ENCODE measurements at regions not wholly inside any gene's neighbourhood (a gene's known extent, or its start where the extent isn't known, plus 50 kb on each side); places are given as distances from the start of the nearest gene placed in this dataset.

DNA sequence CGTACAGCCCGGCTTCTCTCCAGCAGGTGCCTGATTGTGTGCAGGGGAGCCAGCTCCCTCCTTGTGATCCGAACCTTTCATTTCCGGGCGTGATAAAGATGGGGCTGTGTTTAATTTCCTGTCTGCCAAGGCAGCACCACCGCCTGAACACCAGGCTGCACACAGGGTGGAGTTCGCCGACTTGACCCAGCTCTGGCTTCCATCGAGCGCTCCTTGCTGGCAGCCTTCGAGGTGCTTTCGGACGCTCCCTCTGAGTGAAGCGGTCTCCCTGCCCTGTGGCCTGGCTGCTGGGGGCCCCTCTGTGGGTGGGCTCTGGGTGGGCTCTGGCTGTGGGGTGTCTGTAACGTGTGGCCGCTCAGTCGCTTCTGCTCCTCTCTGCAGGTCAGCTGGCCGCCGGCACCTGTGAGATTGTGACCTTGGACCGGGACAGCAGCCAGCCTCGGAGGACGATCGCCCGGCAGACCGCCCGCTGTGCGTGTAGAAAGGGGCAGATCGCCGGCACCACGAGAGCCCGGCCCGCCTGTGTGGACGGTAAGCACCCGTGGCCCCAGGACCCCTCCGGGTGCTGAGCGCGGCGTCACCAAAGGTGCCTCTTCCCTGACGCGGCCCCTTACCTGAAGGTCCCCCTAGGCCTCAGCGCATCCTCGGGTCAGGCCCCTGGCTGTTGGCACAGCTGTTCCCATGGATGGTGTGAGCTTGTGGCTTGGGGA, 1181.3 kb downstream of the BRD1 start:
- no peak for DNase-seq

DNA sequence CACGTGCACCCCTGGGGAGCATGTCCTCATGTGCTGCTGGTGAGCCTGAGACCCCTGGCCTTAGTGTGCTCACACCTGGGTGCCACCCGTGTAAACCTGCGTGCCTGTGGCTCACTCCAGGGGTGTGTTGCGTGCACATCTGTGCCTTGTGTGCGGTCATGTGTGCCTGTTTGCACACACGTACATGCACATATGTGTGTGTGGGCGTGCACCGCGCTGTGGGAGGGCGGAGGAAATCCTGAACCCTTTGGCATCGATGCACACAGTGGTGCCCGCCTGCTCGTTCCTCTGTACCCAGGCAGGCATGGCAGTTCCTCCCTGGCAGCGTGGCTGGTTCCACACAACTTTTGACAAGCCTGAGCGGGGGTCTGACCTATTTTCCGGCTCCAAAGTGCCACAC, 1181.9 kb downstream of the BRD1 start:
- no peak for DNase-seq

DNA sequence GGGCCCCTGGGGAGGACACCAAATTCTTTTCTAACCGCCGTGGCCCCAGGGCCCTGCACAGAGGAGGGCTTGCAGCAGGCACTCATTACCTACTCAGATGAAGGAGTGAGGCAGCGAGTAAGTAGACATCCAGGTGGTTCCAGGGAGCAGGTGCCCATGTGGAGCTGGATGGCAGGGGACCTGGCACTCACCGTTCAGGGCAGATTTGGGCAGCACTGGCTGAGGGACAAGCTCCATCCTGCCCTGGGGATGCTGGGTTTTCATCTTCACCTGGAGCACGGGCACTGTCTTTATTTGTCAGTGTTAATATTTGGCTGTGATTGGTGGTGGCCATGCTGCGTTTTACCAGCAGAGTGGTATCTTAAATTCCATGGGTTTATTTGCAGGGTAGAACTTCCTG, 1182.7 kb downstream of the BRD1 start:
- no peak for DNase-seq

DNA sequence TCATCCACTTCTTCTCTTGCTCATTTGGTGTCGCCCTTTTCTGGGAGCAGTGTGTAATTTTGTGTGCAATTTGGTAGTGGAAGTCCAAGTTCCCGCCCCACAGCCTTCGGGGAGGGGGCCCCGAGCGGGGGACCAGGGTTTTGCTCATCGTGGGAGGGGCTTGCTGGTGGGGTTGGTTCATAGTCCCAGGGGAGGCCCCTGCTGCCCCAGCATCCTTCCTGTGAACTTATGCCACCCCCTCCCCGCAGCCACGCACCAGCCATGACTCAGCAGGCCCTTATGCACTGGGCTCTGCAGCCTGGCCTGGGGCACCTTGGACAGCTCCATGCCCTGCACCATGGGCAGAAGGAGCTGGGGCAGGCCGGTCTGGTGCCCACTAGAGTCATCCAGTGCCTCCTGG, 1183.6 kb downstream of the BRD1 start:
- DNase-seq = no peak

DNA sequence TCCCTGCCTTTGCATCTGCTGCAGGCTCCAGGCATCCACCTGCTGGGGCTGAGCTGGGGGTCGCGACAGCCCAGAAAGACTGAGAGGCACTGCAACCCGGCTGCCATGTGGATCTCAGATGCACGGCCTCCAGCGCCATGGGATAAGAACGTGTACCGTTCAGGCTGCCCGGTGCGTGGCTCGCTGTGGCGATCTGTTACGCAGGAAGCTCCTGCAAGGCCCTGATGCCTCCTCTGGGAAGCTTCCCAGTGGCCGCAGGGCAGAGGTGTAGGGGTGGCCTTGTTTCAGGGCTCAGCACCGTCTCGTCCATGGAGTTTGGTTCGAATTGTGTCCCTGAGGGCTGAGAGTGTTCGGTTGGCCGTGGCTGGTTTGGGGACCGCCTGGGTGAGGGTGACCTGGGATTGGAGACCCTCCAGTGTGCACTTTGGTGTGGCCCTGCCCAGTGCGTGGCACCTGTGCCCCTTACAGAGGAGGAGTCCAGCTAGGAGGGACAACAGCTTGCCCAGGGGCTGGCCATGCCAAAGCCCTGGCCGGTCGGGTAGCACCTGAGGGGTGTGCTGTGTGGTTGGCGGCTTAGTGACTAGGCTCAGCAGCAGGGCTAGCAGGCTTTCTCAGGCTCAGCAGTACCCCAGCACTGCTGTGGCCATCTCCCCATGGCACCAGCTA, 1184.5 kb downstream of the BRD1 start:
- DNase-seq = no peak

DNA sequence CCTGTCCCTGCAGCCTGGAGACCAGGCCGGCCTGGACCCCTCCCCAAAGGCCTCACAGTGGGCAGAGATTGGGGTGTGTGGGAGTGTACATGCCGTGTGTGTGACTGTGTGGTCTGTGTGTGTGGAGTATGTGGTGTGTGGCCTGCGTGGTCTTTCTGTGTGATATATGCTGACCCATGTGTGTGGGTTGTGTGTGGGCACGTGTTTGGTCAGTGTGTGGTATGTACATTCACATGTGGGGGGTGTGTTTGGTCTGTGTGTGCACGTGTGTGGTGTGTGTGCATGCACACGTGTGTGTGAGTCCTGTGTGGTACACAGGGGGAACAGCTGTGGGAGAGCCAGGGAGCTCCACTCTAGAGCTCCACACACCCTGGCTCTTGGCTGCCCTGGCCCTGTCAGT, 1185.1 kb downstream of the BRD1 start:
- DNase-seq = no peak

DNA sequence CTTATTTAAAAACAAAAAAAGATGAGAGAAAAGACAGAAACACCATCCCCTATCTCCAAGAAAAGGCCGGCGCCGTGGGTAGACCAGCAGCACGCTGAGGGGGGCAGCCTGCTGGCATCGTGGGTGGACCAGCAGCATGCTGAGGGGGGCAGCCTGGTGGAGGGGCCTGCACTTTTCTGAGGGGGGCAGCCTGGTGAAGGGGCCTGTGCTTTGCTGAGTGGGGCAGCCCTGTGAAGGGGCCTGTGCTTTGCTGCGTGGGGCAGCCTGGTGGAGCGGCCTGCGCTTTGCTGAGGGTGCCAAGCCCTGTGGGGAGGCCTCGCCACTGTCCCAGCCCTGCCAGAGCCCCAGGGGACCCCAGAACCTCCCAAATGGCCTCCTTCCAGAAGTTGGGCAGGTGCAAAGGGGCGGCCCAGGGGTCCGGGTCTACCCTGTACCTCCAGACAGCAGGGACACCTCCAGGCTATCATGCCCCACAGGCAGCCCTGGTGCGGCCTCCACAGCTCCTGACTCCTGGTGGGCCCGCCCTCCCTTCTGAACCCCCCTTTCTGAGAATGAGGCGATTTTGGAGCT, 1185.7 kb downstream of the BRD1 start:
- DNase-seq = no peak

DNA sequence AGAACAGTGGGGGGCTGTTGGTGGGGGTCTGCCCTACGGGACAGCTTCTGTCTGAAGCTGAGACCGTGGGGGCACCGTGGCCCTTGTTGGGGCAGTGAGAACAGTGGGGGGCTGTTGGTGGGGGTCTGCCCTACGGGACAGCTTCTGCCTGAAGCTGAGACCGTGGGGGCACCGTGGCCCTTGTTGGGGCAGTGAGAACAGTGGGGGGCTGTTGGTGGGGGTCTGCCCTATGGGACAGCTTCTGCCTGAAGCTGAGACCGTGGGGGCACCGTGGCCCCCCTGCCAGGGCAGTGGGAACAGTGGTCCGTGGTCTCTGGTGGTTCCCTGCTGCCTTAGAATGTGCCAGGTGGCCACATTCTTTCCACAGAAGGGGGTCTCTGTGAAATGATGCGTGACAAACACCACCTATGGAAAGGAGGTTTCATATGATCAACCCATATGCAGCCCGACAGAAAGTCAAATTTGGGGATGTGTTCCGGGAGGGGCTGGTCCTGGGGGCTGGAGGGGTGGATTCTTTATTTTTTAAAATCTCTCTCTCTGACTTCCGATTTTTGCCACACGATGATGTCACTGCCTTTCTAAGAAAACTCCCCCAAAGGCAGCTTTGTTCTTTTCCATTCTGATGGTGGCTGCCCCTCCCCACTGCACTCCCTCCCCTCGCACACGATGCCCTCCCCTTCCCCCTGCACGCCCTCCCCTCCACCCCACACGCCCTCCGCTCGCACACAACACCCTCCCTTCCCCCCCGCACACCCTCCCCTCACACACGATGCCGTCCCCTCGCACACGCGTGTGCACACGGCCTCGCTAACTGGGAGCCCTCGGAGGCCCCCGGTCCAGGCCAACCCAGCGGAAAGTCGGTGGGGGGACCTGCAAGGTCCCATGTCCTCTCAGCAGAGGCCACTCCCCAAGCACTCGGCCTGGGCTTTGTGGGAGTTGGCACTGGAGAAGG, 1186.5 kb downstream of the BRD1 start:
- DNase-seq = peak; percentile 46

DNA sequence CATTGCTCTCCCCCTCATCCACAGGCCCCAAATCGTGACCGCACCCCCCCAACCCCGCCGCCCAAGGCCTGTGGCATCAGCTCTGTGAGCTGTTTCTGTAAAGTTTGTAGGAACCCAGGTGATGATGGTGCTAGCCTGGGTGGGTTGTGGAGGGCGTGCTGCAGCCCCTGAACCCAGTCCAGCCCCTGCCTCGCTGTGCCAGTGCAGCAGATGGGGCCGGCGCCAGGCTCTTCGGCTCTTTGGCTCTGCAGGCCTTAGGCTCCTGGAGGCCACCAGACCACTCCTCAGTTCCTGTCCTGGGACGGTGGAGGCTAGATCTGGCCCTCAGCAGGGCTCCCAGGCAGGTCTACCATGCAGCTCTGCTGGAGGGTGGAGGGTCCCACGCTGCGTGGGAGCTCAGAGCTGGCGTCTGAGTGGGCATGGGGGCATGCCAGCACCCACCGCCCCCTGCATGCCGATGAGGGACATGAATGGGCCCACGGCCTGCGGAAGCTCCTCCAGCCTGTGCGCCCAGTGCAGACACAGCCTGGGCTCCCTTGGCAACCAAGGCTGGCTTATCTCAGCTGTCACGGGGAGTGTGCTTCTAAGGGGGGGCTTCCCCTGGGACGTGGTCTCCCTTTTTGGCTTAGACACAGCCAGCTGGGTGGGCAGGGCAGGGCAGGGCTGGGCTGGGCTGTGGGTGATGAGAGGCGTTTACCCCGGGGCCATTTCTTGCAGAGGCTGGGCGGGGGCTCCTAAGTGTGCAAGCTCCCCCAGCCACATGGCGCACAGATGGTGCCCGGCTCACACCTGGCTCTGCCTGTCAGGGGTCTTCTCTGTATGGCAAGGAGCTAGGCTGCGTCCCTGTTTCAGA, 1187.6 kb downstream of the BRD1 start:
- DNase-seq = no peak

DNA sequence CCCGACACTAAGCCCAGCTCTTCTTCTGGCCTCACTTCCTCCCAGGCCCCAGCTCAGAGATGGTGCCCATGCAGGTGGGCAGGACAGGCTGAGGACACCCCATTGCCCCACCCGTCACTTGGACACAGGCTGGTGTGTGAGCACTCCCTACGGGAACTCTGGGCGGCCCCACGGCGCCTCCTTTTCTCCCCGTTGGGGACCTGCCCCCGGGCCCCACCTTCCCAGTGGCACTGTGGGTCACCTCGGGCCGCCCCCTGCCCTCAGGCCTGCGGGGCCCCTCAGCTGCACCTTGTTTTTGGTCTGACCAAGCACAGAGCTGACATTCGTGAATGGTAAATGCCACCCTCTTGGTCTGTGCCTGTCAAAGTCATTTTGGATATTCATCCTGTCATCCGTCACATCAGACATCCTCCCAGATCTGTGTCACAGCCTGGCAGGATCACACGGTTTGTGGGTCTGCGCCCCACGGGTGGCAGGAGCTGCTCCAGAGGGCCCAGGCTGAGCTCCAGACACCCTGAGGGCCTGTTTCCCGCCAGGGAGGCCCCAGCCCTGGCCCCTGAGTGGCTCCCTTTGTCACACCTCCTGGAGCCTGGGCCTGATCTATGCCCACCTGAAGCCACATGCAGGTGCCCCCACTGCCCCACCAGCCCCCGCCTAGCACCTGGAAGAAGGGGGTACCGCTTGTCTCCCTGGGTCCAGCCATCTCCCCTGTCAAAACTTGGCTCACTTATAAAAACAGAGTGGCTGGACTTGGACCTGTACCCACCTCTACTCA, 1188.5 kb downstream of the BRD1 start:
- no peak for DNase-seq

DNA sequence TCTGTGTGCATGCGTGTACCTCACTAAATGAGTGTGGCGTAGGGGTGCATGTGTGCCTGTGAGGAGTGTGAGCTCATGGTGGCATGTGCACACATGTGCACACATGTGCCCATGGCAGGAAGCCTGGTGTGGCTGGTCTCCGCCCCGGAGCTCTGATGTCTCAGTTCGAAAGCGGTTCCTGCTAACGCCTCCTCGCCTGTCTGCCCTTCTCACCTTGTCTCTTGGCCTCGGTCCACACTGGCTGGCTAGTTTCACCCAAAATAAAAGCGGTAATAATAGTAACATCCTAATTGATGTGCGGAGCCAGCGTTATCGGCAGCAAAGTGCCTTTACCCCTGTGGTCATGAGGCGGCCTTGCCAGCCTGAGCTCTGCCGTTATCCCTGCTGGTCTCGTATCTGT, 1190.4 kb downstream of the BRD1 start:
- DNase-seq = no peak

DNA sequence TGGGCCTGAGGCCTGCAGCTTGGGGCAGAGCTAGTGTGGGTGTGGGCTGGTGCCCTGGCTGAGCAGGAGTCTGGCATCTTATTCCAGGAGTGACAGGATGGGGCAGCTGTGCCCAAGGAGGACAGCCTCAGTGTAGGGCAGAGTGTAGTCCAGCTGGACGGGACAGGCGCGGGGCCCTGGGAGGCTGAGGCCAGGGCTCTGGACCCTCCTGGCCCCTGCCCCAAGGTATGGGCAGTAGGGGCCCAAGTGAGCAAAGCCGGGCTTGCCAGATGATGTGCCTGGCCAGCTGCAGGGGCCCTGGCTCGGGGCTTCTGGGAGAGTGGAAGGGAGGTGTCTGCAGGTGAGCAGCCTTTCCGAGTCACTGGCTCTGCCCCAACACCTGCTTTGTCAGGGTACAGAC, 1190.9 kb downstream of the BRD1 start:
- DNase-seq = no peak

DNA sequence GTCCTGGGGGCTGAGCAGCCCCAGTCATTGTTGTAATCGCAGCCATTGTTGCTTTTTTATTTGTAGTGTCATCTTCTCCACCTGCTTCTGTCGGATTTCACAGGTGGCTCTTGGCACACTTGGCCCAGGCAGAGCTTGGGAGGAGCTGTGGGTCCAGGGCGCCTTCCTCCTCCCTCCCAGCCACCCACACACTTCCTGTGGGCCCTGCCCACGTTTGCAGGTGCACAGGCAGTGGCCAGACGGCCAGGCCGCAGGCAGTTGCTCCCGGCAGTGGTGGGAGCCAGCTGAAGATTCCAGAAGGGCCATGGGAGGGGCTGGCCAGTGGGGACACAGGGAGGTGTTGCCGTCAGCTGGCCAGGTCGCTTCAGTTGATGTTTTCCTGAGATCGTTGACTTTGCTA, 1191.9 kb downstream of the BRD1 start:
- DNase-seq = no peak

DNA sequence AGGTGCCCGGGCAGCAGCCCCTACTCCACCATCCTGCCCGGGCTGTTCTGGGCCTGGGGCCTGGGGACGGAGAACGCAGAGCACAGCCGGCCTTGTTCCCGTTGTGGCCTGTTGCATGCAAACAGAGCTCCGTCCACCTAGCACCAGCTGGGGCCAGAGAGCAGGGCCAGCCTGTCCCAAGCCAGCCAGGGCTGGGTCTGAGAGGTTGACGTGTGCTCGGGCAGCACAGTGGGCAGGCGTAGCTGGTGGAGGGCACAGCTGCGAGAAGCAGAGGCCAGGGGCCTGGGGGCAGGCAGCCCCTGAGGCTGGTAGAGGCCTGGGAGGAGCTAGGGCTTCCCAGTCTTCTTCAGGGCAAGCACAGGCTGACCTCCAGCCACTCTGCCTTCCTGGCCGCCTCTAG, 1192.6 kb downstream of the BRD1 start:
- no peak for DNase-seq

DNA sequence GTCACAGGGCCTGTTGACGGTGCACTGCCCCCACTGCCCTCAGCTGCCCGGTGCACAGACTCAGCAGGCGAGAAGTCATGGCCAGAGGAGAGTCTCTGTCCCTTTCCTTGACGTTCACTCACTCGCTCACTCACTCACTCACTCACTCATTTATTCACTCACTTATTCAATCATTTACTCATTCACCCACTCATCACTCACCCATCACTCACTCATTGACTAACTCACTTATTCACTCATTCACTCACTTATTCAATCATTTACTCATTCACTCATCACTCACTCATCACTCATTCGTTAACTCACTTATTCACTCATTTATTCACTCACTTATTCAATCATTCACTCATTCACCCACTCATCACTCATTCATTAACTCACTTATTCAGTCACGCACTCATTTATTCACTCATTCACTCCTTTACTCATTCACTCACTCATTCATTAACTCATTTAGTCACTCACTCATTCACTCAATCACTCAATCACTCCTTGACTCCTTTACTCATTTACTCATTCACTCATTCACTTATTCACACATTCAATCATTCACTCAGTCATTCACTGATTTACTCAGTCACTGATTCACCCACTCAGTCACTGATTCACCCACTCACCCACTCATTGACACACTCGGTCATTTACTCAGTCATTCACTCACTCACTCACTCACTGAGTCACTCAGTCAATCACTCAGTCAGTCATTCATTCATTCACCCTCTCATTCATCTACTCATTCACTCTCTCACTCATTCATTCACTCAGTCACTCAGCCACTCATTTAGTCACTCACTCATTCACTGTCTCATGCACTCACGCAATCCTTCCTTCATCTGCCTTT, 1193.5 kb downstream of the BRD1 start:
- DNase-seq = no peak

DNA sequence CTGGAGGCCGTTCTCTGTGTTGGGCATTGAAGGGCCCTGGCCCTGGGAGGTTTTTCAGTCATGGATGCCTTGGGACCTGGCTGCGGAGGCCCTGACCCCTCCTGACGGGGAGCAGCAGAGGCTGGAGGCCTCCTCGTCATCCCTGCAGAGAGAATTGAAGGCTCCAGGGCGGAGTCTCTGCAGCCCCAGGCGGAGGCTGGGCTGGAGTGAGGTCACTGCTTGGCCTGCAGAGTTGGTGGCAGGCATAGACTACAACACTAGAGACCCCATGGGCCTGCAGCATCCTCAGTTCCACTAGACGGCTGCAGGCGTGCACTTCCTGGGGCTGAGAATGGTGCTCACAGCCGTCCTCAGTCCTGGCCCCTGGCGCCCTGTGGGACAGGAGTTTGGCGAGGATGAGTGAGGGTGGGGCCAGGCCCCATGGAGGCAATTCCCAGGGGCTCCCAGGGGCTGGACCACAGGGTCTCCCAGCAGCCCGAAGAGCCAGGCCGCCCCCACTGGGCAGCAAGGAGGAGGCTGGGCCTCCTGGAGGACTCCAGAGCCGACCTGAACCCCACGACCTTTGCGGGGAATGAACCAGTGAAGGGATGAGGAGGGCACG, 1194.9 kb downstream of the BRD1 start:
- peak; percentile 26 for DNase-seq

DNA sequence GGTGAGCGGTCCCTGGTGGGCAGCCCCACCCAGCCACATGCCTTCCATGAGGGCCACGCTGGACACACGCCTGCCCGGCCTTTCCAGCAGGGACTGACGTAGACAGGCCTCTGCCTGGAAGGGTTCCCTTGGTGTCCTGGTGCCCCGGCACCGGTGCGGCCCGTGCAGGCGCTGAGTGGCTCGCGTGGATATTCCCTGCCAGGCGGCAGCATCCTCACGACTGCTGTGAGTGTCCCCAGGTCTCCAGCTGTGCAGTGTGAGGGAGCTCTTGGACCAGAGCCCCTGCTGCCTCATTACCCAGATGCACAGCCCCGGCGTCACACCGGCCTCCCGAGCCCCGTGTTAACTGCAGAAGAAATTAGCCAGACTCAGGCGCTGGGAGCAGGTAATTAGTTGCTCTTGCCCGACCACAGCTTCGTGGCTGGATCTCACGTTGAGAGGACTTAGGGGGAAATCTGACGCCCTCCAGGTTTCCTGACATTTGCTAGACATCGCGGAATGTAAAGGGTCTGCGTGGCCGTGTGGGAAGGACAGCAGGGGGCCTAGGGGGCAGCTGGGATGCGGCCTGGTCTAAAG, 1196.3 kb downstream of the BRD1 start:
- no peak for DNase-seq

DNA sequence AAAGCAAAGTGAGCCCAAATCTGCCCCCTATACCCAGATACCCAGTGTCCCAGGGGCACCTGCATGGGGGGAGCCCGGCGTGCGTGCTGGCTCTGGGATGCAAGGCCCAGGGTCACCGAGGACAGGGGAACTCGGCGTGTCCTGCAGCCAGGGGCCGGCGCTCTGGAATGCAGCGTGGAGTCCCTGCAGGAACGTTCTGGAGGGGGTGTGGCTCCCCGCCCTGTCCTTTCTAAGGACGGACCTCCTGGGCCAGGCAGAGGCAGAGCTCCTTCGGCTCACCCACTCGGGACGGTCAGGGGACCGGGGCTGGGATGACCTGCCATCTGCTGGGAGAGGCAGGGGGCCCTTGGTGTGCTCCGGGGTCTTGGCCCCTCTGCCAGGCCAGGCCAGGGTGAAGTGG, 1196.8 kb downstream of the BRD1 start:
- DNase-seq = no peak

DNA sequence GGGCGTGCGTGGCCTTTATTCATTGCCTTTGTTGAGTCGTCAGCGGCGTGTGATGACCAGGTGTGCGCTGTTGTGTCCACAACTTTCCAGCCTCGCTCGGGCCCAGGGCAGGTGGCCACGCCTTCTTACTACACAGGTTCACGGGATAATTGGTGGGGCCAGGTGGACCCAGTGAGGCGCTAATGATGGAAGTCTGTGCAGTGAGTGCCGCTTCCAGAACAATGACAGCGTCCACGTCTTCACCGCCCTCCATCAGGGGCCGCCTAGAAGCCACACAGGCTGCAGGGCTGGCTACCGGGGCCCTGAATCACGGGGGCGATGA, 1197.3 kb downstream of the BRD1 start:
- no peak for DNase-seq
